HG03064 (cell line): ENCODE measurements at regions not wholly inside any gene's neighbourhood (a gene's known extent, or its start where the extent isn't known, plus 50 kb on each side); places are given as distances from the start of the nearest gene placed in this dataset.
"Not testable (repeated sequence)": the region's sequence is repeated elsewhere in the genome, so short reads cannot be mapped to it uniquely, and the experiment has no call there.

Experiments
- ATAC-seq: cut with Tn5 transposase; IDR thresholded peaks from one replicate; pipeline ENCODE4 v1.9.1; 2021; ENCODE audit warnings: low read depth; ENCODE audit not compliant: unreplicated experiment

DNA sequence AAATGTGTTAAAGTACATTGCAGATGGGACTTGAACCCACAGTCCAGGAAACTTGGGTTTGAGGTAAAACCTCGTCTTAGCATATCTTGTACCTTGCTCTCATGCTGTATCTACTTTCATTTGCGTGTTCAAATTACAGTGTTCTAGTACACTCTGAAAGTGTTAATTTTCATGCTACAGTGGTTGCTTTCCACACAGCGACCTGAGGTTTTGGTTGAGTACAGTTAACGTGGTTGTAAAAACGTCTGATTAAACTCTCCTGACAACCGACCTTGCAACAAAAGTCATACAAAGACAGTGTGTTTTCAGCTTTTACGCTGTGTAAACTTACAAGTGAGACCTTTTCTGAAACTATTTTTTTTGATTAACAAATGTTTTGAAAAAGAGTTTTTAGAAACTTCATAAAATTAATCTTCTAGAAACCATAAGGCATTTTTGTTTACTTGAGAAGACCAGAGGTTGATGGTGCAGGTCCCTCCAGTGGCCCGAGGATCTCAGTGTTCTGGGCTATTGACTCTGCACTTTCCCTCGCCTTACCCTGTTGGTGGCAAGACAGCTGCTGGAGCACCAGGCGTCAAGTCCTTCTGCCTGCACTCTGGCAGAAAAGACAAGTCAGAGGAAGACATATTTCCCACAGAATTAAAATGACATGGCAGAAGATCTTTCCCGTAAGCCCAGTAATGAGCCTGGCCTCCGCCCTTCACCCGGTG, 334.0 kb downstream of the THBS2 start:
- no peak for ATAC-seq

DNA sequence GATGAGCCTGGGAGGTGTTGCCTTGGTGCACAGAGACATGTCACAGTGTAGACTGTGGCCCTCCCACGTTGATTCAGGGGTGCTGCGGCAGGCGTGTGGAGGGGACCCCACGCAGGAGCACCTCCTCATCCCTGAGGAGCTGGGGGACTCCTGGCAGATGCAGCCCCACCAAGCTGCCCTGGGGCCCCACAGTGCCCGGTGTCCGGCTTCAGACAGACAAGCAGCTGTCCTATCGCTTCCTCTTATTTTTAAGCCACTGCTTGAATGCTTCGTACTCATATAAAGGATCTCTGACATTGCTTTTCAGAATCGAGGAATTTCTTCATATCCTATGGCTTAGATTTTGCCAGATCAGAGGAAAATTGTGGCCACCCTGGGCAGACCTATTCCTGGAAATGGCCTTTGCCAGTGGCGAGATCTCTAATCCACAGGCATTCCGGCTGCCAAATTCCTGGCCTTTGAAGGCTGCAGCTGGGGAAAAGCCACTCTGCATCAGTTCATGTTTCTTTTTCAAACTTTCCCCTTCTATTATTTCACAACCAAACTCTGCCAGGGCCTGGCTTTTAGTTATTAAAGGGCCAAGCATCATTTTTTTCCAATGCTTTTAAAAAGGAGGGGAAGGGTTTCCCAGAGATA, 337.0 kb downstream of the THBS2 start:
- ATAC-seq = no peak

DNA sequence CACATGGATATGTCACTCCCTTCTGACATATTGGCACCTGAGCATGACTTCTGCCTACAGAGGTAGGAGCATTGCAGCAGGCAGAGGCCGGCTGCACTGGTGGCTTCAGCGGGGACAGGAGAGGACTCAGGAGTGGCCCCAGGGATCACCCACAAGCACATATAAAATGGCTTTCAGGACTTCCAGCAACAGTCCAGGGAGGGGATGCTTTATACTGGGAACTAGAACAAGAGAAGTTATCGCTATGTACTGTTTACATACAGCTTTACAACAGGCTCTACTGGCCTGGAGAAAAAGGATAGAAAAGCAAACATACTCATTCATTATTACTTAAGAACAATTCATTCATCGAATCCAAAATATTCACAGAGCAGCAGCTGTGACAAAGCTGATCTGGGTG, 337.8 kb downstream of the THBS2 start:
- ATAC-seq = no peak

DNA sequence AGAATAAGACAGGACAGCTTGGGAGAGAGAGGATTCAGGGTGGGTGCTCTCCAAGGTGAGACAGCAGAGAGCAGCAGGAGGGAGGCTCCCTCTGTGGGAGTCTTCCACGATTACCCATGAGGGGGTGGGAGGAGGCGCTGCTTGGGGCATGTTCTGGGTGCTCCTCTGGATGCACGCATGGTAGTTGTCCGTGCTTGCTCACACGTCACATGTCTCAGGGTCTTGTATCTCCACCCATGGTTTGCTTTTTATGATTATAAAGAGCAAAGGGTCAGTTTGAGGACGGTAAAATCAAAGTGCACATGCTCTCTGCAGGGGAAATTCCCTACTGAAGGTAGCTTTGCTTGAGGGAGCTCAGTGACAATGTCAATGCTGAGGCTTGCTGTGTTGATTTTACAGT, 338.4 kb downstream of the THBS2 start:
- no peak for ATAC-seq

DNA sequence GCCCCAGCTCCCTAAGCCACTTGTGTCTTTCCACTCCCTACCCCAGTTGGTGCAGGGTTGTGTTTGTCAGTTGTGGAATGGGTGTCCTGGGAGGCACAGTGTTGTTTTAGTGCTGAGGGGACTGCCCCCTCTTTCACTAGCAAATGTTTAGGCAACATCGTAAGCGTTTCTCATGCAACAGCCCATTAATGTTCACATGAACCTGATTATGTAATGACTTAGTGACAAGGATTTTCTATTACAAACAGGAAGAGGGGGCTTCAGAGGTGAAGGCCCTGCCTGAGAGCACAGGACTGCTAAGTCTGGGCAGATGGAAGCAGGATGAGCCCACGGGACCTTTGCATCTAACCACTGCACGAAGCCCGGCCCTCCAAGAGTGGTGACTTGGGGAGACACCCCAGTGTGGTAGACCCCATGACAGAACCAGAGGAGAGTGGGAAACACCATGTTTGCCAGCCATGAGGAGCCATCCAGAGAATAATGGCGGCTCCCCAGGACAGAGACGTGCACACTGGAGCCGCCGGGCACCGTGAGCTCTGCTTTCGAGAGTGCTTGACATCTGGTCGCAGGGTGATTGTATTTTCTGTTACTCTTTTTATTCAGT, 339.7 kb downstream of the THBS2 start:
- no peak for ATAC-seq

DNA sequence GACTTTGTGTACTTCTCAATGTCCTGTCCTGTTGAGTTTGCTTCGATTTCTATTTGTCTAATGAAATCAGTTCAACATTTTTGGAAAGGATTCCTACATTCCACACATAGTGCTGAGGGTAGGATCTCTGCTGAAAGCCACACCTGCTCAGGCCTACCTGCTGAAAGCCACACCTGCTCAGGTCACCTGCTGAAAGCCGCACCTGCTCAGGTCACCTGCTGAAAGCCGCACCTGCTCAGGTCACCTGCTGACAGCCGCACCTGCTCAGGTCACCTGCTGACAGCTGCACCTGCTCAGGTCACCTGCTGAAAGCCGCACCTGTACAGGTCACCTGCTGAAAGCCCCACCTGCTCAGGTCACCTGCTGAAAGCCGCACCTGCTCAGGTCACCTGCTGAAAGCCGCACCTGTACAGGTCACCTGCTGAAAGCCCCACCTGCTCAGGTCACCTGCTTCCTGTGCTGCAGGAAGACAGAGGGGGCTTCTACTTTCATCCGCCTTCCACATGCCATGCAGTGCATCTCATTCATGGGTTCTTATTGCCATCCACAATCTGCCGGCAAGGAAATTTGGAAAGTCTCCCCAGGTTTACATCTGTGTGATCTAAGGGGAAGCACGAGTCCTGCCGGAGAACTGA, 340.3 kb downstream of the THBS2 start:
- ATAC-seq = not testable (repeated sequence)

DNA sequence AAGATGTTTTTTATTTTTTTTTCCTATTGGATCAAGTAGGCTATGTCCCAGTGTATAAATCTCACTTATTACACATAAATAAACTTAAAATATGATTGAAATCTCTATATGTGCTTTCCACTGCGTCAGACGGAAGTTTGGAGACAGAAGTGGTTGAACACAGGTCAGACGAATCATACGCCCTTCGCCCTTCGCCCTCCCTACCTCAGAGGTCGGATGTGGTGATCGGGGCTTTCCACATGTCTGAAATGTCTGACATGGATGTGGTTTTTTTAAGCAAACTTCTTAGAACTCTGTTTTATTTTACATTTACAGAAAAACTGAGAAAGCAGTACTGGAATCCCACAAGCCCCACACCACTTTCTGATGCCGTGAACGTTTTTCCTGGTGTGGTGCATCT, 344.4 kb downstream of the THBS2 start:
- no peak for ATAC-seq

DNA sequence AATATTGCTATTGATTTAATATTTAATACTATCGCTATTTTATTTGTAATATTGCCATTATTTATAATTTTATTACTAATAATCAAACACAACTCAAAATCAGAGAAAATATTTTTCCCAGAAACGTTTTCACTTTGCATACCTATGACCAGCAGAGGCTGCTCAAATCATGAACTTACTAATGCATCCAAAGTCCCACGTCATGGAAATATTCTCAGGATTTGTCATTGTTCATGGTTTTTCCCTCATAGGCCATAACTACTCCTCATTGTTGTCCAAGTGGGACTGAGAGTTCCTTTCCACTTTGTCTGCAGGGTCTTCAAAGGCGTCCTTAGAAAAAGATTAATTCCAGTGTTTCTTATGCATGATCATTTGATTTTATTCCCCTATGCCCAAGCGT, 344.8 kb downstream of the THBS2 start:
- ATAC-seq = no peak

DNA sequence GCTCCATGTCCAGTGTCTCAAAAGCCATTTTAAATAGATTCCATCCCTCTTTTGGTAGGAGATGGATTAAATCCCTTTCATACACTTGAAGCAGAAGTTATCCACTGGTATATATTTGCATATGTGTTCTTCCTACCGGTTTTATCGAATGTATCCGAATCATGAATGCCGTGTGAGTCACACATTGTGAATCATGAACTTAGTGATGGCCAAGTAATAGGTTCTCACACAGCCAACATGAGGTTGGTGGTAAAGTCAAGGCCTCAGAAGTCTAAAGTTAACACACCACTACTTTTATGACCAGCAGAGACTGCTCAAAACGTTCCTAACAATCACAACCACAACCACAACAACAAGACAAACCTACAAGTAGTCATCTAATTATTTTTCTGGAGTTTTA, 345.5 kb downstream of the THBS2 start:
- ATAC-seq = no peak

DNA sequence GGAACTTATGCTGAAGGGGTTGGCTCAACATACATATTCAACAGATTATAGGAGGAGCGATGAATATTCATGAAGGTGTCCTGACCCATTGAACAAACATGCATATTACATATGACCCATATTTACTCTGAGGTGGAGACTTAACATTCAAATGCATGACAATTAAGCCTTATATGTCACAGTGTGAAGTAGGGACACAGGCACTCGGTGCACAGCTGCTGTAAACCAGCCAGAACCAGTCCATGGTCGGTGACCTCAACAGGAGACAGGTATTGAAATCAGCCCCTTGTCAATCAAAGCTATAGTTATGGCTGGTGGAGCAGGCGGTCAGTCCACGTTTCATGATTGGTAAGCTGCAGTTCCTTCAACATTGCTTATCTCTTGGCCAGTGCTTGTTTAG, 347.3 kb downstream of the THBS2 start:
- ATAC-seq = no peak

DNA sequence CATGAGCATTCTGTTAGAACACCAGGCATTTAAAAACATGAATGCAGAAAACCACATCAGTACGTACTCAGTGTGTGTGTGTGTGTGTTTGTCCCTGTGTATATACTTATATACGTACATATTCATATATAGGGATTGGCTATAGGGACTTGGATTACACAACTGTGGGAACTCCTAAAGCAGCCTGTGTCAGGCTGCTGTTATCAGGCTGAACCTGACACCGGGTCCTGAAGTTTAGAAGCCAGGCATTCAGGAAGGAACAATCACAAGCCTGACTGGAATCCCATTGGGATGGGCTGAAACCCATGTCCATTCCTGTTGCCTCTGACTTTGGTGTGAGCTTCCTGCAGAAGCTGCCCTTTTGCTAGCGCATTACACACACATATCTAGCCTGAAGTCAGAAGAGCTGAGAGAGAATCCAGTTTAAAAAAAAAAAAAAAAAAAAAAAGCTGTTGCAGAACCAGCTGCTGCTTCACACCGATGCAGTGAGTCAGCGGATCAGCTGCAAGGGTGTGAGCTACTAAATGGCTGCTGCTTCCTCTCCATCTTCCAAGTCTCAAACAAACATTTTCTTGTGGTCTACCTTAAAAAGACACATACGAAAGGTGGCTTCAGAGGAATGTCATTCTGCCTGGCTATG, 348.1 kb downstream of the THBS2 start:
- no peak for ATAC-seq

DNA sequence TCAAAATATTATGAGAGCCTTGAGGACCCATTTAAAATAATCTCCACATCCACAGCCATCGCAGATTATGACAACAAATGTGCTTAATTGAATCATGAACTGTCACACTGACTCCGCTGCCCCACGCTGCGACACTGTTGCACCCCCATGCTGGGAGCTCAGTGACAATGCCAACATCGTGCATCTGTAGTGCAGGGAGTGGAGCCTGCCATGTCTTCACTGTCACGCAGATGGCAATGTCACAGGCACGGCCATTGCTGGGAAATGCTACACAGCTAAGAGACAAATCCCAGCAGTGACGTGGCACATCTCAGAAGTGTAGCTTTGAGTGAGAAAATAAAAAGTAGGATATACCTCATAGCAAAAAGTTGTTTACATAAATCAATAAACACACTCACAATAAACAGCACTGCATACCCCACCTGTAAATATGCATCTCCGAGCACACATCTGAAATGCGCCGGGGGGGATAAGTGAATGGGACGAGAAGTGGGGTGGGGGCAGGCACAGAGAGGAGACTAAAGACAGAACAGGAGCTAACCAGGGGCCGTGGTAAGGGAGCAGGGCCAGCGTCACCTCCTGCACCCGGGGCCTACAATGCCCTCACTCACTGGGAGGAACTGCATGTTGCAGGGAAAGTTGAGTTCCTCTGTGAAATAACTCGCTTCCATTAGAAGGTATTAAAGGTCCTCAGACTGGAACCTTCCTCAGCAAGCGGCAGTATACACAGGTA, 349.9 kb downstream of the THBS2 start:
- no peak for ATAC-seq

DNA sequence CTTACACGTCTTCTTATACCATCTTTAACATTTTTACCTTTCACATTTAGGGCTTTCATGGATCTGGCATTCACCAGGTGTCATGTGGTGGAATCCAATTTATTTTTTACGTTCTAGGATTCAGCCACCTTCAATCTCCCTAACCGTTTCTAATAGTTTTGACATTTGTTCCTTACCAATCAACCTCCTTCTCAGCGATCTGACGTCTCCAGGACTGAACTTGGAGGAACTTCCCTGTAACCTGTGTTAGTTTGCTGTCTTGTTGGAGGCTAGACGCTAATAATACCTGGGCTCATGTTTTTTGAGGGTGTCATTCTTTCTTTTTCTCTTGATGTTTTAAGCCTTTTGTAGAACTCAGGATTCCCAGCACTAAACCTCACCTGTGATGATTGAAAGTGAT, 351.6 kb downstream of the THBS2 start:
- no peak for ATAC-seq

DNA sequence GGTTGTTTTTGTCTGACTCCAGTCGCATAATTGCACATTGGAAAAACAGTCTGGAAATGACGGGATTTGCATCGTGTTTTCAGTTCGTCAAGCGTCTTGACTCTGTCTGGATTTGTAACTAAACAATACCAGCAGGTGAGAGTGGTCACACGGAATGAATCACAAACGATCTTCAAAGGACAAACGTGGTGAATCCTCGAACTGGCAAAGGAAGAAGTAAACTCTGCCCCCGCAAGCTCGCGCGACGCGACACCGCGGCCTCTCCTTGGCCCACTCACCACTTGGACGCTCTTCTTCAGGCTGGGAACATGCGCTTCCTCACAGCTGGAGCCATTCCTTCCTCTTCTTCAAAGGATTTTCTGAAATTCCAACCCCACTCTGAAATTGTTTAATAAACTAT, 352.6 kb downstream of the THBS2 start:
- no peak for ATAC-seq

DNA sequence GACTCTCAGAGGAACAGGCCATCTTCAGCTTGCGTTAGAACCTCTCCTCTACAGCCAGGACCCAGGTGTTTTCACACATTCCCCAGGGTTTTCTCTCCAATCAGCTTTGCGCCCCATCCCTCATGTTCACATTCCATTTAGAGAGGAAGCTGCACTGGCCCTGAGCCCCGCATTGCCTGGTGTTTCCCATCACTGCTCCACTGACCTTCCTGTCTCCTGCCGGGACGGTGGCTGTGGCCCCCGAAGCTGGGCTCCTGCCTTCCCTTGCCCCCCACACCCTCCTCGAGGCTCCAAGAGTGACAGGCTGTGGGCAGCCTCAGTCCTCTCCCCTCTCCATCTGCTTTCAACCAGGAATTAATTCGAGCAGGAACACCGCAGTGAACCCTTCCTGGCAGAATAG, 357.3 kb downstream of the THBS2 start:
- ATAC-seq = no peak

DNA sequence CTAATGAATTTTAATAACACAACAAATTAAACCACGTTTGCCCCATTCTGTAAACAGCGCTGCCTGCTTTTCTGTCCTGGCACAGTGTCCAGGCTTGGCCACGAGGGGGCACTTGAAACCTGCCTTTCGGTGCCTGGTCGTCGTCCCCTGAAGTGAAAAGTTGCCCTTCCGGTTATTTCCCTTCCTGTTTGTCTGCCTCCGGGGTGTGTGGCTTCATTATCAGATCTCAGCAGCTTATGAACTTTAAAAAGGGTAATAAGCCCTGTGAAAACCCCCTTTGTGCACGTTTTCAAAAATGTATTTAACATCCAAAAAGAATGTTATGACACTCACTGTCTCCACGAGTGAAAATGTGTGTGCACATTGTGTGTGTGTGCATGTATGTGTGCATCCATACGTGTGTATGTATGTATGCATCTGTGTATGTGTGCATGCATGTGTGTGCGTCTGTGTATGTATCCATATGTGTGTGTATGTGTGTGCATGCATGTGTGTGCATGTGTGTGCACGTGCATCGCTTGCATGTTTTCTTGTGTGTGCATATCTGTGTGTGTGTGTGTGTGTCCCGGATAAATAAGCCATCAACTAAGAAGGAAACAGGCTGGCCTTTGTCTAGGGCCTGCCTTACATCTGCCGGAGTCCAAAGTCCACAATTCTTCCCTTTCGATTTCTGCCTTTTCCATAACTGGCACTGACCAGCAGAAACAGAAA, 358.4 kb downstream of the THBS2 start:
- peak; percentile 98 for ATAC-seq

DNA sequence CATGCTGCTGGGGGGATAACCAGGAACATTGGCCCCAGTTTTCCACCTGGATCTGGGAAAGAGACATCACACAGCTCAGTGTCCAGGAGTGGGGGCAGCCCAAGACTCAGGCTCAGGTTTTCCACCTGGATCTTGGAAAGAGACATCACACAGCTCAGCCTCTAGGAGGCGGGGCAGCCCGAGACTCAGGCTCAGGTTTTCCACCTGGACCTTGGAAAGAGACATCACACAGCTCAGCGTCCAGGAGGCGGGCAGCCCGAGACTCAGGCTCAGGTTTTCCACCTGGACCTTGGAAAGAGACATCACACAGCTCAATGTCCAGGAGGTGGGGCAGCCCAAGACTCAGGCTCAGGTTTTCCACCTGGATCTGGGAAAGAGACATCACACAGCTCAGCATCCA, 361.6 kb downstream of the THBS2 start:
- ATAC-seq = no peak

DNA sequence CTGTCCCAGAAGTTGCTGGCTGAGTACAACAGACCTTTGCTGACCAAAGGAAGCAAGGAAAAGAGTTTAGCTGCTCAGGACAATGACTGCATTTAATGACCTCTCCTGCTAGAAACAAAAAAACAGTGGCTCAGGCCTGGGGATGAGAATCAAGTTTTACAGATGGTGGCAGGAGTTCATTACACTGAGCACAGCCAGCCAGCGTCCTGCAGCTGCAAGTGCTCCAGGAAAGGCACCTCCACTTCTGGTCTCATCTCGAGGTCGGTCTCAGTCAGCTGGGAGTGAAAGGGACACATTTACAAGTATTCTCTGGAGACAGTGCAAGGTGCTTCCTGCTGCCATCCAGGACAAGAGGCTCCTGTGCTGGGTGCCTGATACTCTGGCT, 362.7 kb downstream of the THBS2 start:
- no peak for ATAC-seq

DNA sequence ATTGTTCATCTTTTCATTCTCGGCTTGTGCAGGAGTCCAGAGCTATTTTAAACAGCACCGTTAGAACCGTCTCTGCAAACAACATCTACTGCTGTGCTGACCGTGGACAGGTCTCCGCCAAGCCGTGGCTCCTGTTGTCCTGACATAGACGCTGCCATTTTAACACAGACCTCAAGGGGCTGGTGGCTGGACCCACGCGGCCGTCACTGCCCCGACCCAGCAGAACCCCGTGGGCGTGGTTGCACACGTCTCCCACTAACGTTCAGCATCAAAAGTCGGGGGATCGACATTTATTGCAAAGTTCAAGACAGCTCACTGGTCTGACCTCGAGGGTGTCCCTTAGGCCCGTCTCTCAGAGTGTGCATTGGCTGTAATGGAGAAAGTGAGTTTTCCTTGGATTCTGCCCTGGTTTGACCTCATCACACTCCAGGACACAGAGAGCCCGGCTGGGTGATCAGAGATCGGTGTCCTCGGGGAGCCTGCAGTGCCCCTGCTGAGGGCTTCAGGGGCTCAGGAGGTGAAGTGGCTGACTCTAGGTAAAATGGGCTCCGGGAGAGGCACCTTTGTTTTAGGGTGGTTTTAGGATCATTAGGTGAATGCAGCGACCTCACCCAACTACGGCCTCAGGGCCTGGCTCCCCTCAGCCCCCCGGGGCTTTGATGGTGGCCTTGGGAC, 363.2 kb downstream of the THBS2 start:
- no peak for ATAC-seq
